ENCODE measurements at regions not wholly inside any gene's neighbourhood (a gene's known extent, or its start where the extent isn't known, plus 50 kb on each side); places are given as distances from the start of the nearest gene placed in this dataset.
"Not testable (repeated sequence)": the region's sequence is repeated elsewhere in the genome, so short reads cannot be mapped to it uniquely, and the experiment has no call there.

GRCh38 chr16:13554643-13555042, 365.3 kb upstream of the ERCC4 start:
- no peak for DNase-seq

GRCh38 chr16:13557418-13557817, 362.5 kb upstream of the ERCC4 start:
- no peak for DNase-seq

GRCh38 chr16:13558752-13559151, 361.2 kb upstream of the ERCC4 start:
- no peak for DNase-seq

GRCh38 chr16:13559624-13560023, 360.3 kb upstream of the ERCC4 start:
- DNase-seq, result no peak

GRCh38 chr16:13560151-13560550, 359.8 kb upstream of the ERCC4 start:
- DNase-seq, result no peak

- DNase-seq, result no peak
Observed at GRCh38 chr16:13561291-13562070, 358.5 kb upstream of the ERCC4 start.

- no peak for DNase-seq
Observed at GRCh38 chr16:13568803-13569202, 351.2 kb upstream of the ERCC4 start.

GRCh38 chr16:13569986-13570385, 350.0 kb upstream of the ERCC4 start:
- DNase-seq, result no peak

GRCh38 chr16:13571036-13571435, 348.9 kb upstream of the ERCC4 start:
- no peak for DNase-seq

GRCh38 chr16:13573903-13574302, 346.1 kb upstream of the ERCC4 start:
- DNase-seq, result no peak

GRCh38 chr16:13586051-13586450, 333.9 kb upstream of the ERCC4 start:
- no peak for DNase-seq

- no peak for DNase-seq
Observed at GRCh38 chr16:13587181-13587580, 332.8 kb upstream of the ERCC4 start.

GRCh38 chr16:13594823-13595222, 325.1 kb upstream of the ERCC4 start:
- no peak for DNase-seq

GRCh38 chr16:13606804-13607203, 313.1 kb upstream of the ERCC4 start:
- no peak for DNase-seq

GRCh38 chr16:13607289-13607688, 312.7 kb upstream of the ERCC4 start:
- no peak for DNase-seq

GRCh38 chr16:13611596-13611995, 308.4 kb upstream of the ERCC4 start:
- no peak for DNase-seq

GRCh38 chr16:13612623-13613022, 307.3 kb upstream of the ERCC4 start:
- DNase-seq, result no peak

- no peak for DNase-seq
Observed at GRCh38 chr16:13613165-13613564, 306.8 kb upstream of the ERCC4 start.

- no peak for DNase-seq
Observed at GRCh38 chr16:13621639-13622038, 298.3 kb upstream of the ERCC4 start.

- DNase-seq, result no peak
Observed at GRCh38 chr16:13628156-13628555, 291.8 kb upstream of the ERCC4 start.

- DNase-seq, result no peak
Observed at GRCh38 chr16:13629704-13630103, 290.2 kb upstream of the ERCC4 start.

- no peak for DNase-seq
Observed at GRCh38 chr16:13630374-13630773, 289.6 kb upstream of the ERCC4 start.

- DNase-seq, result no peak
Observed at GRCh38 chr16:13631213-13631767, 288.7 kb upstream of the ERCC4 start.

- no peak for DNase-seq
Observed at GRCh38 chr16:13631916-13632315, 288.0 kb upstream of the ERCC4 start.

GRCh38 chr16:13632504-13632903, 287.4 kb upstream of the ERCC4 start:
- not testable (repeated sequence) for DNase-seq
